ENCODE measurements at regions not wholly inside any gene's neighbourhood (a gene's known extent, or its start where the extent isn't known, plus 50 kb on each side); places are given as distances from the start of the nearest gene placed in this dataset.
"Not testable (repeated sequence)": the region's sequence is repeated elsewhere in the genome, so short reads cannot be mapped to it uniquely, and the experiment has no call there.

DNA sequence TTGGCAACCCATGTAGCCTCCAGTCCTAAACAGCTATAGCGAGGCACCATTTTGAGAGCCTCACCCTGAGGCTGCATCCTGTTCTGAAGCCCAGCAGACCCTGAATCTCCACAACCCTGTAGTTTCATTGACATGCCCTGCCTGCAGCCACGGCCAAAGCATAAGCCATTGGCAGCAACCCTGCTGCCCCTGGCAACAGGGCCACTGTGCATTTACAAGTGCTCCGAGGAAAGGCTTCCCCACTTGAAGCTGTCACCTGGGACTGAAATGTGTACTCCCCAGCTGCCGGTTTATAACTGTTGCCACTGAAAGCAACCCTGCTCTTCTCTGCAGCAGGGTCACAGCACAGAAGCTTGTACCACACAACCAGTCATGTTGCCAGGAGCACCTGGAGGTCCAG lies 124.2 kb upstream of the OLFM3 start:
- DNase-seq (ENCODE audit: low spot score in 2 of 2): no peak
- TF ChIP-seq, protein P1, sequence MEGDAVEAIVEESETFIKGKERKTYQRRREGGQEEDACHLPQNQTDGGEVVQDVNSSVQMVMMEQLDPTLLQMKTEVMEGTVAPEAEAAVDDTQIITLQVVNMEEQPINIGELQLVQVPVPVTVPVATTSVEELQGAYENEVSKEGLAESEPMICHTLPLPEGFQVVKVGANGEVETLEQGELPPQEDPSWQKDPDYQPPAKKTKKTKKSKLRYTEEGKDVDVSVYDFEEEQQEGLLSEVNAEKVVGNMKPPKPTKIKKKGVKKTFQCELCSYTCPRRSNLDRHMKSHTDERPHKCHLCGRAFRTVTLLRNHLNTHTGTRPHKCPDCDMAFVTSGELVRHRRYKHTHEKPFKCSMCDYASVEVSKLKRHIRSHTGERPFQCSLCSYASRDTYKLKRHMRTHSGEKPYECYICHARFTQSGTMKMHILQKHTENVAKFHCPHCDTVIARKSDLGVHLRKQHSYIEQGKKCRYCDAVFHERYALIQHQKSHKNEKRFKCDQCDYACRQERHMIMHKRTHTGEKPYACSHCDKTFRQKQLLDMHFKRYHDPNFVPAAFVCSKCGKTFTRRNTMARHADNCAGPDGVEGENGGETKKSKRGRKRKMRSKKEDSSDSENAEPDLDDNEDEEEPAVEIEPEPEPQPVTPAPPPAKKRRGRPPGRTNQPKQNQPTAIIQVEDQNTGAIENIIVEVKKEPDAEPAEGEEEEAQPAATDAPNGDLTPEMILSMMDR (IDR thresholded peaks at IDR 0.05): no peak
- TF ChIP-seq EP300 (IDR thresholded peaks at IDR 0.05) (no peak), POLR2A (IDR thresholded peaks at IDR 0.05) (no peak)
- no peak overlapping the region for H3K27ac ChIP-seq
- H3K36me3 ChIP-seq: no peaks in the 10 kb centered on the region
- H3K27me3 ChIP-seq: no peaks in the 10 kb centered on the region
- H3K4me3 ChIP-seq: no peak overlapping the region
- H3K4me1 ChIP-seq: no peaks in the 10 kb centered on the region
- H3K9me3 ChIP-seq: no peaks in the 10 kb centered on the region
- WGBS, 2 donors: 90% methylated on average over 4 of the region's 4 CpGs

DNA sequence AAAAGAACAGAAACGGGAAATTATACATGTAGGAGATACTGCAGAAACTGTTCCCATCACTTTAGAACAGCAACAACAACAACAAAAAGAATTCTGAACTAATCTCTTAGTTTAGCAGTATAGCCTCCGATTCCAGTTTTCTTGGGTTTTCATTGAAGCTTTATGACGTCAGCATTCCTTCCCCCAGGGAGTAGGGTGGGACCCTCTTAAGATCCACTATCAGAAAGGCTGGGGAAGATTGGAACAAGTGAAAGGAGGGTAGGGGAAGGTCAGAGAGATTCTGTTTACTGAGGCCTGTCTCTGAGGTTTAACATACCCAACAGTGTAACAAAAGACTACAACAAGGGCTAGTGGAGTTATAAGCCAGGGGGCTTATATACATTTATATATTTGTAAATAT lies 121.4 kb upstream of the OLFM3 start:
- no peak for DNase-seq (ENCODE audit: low spot score in 2 of 2)
- Histone ChIP-seq H3K27me3 (no peaks in the 10 kb centered on the region), H3K4me3 (no peak overlapping the region), H3K9me3 (no peaks in the 10 kb centered on the region), H3K27ac (no peak overlapping the region), H3K4me1 (no peaks in the 10 kb centered on the region), H3K36me3 (no peaks in the 10 kb centered on the region)
- TF ChIP-seq POLR2A (IDR thresholded peaks at IDR 0.05) (no peak), EP300 (IDR thresholded peaks at IDR 0.05) (no peak)
- TF ChIP-seq, protein P1 (IDR thresholded peaks at IDR 0.05): no peak
- 53 to 58% methylated on average over 3 of the region's 3 CpGs for WGBS, 2 donors

DNA sequence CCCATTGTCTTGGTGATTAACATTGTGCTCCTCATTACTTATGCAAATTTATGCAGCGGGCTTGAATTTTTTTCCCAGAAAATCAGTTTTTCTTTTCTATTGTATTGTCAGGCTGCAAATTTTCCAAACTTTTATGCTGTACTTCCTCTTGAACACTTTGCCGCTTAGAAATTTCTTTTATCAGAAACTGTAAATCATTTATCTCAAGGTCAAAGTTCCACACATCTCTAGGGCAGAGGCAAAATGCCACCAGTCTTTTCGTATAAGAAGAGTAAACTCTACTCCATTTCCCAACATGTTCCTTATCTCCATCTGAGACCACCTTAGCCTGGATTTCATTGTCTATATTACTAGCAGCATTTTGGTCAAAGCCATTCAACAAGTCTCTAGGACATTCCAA lies 113.9 kb upstream of the OLFM3 start:
- H3K4me3 ChIP-seq: no peak overlapping the region
- no peak overlapping the region for H3K27ac ChIP-seq
- TF ChIP-seq POLR2A (IDR thresholded peaks at IDR 0.05) (no peak), EP300 (IDR thresholded peaks at IDR 0.05) (no peak)
- TF ChIP-seq, protein P1 (IDR thresholded peaks at IDR 0.05): no peak
- DNase-seq (ENCODE audit: low spot score in 2 of 2): no peak
- WGBS, 2 donors: 77 to 78% methylated on average over 3 of the region's 3 CpGs
- no peaks in the 10 kb centered on the region for H3K4me1 ChIP-seq
- no peaks in the 10 kb centered on the region for H3K9me3 ChIP-seq
- no peaks in the 10 kb centered on the region for H3K27me3 ChIP-seq
- no peaks in the 10 kb centered on the region for H3K36me3 ChIP-seq

DNA sequence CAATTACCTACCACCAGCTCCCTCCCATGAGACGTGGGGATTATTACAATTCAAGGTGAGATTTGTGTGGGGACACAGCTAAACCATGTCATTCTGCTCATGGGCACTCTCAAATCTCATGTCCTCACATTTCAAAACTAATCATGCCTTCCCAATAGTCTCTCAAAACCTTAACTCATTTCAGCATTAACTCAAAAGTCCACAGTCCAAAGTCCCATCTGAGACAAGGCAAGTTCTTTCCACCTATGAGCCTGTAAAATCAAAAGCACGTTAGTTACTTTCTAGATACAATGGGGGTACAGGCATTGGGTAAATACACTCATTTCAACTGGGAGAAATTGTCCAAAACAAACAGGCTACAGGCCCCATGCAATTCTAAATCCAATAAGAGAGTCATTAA lies 112.8 kb upstream of the OLFM3 start:
- not testable (repeated sequence) for H3K27ac ChIP-seq; H3K4me3 ChIP-seq; H3K27me3 ChIP-seq; H3K4me1 ChIP-seq; DNase-seq (ENCODE audit: low spot score in 2 of 2); H3K9me3 ChIP-seq; H3K36me3 ChIP-seq
- WGBS, 2 donors: 72 to 79% methylated on average over 2 of the region's 2 CpGs

DNA sequence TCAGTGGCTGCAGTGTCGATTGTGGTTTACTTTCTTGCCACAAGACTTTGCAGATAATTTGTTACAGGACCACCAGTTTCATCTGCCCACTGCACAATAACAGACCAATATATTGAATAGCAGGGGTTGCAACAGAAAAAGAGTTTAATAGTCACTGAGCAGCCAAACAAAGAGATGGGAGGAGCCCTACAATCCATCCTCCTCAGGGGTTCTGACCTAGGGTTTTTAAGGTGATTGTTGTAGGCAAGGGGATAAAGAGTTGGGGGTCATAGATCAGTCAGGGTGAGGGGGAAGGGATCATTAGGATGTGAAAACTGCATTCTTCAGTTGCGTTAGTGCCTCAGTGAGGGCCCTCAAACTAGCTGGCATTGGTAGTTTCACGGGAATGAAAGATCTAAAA lies 110.7 kb upstream of the OLFM3 start:
- TF ChIP-seq, protein P1 (IDR thresholded peaks at IDR 0.05): no peak
- no peak for TF ChIP-seq POLR2A (IDR thresholded peaks at IDR 0.05)
- TF ChIP-seq EP300 (IDR thresholded peaks at IDR 0.05): no peak
- no peaks in the 10 kb centered on the region for H3K36me3 ChIP-seq
- H3K4me3 ChIP-seq: no peak overlapping the region
- H3K27ac ChIP-seq: no peak overlapping the region
- no peaks in the 10 kb centered on the region for H3K9me3 ChIP-seq
- 46 to 53% methylated on average over 3 of the region's 3 CpGs for WGBS, 2 donors
- DNase-seq (ENCODE audit: low spot score in 2 of 2): no peak
- H3K4me1 ChIP-seq: no peaks in the 10 kb centered on the region
- H3K27me3 ChIP-seq: no peaks in the 10 kb centered on the region

DNA sequence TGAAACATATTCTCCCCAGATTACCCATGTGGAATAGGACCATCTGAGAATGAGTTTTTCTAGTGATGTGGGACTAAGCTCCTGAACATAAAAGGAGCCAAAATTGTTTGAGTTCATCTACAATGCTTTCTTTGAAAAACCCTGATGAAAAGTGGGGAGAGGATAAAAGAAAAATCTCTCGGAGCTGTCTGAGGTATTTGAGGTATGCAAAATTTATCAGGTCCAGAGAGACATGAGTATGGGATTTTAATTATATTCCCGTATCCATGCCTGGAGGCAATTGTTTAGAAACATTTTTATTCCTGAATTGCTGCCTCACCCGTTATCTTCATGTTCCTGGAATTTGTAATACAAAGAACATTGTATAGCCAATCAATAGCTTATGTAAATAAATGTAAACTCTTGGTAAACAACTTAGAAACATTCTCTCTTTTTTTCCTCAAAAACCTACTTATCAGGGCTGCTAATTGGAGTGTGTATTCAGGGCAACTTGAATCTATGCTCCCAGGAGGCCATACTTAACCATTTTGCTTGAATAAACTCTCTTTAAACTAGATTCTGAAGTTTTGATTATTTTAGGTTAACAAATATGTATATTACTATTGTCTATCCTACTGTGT lies 109.3 kb upstream of the OLFM3 start:
- WGBS, 2 donors: 21 to 24% methylated on average over 3 of the region's 3 CpGs
- Histone ChIP-seq H3K4me1 (no peaks in the 10 kb centered on the region), H3K27ac (no peak overlapping the region), H3K27me3 (no peaks in the 10 kb centered on the region), H3K36me3 (no peaks in the 10 kb centered on the region), H3K9me3 (no peaks in the 10 kb centered on the region), H3K4me3 (no peak overlapping the region)
- DNase-seq (ENCODE audit: low spot score in 2 of 2): no peak
- no peak for TF ChIP-seq POLR2A (IDR thresholded peaks at IDR 0.05)
- TF ChIP-seq EP300 (IDR thresholded peaks at IDR 0.05): no peak
- TF ChIP-seq, protein P1 (IDR thresholded peaks at IDR 0.05): no peak

All from tibial nerve (tissue), 4 donors.